DMS 273 (cell line): ENCODE measurements at regions not wholly inside any gene's neighbourhood (a gene's known extent, or its start where the extent isn't known, plus 50 kb on each side); places are given as distances from the start of the nearest gene placed in this dataset.
A peak's percentile ranks its signal among the peaks of the same experiment; 100 is the strongest.
"Not testable (repeated sequence)": the region's sequence is repeated elsewhere in the genome, so short reads cannot be mapped to it uniquely, and the experiment has no call there.

ENCODE experiments used
- DNase-seq: peaks from one replicate; lab custom pipeline; 2025; ENCODE audit not compliant: unreplicated experiment; lab: John Stamatoyannopoulos, UW

GRCh38 chr18:61628085-61628484, 264.7 kb downstream of the RNF152 start:
- DNase-seq: no peak

- DNase-seq: not testable (repeated sequence)
Observed at GRCh38 chr18:61624631-61625030, 268.2 kb downstream of the RNF152 start.

- no peak for DNase-seq
Observed at GRCh38 chr18:61619783-61620182, 273.0 kb downstream of the RNF152 start.

GRCh38 chr18:61618816-61619215, 274.0 kb downstream of the RNF152 start:
- no peak for DNase-seq

GRCh38 chr18:61616111-61616610, 276.6 kb downstream of the RNF152 start:
- DNase-seq: no peak

- DNase-seq: peak; percentile 5
Observed at GRCh38 chr18:61612517-61612916, 279.3 kb downstream of the CDH20 start.

GRCh38 chr18:61609131-61609530, 275.9 kb downstream of the CDH20 start:
- DNase-seq: no peak

- no peak for DNase-seq
Observed at GRCh38 chr18:61608316-61608715, 275.1 kb downstream of the CDH20 start.

GRCh38 chr18:61607867-61608266, 274.6 kb downstream of the CDH20 start:
- DNase-seq: no peak

GRCh38 chr18:61606759-61607158, 273.5 kb downstream of the CDH20 start:
- DNase-seq: peak; percentile 77

GRCh38 chr18:61606068-61606660, 272.9 kb downstream of the CDH20 start:
- peak; percentile 59 for DNase-seq

- DNase-seq: peak; percentile 36
Observed at GRCh38 chr18:61605376-61606067, 272.3 kb downstream of the CDH20 start.
